ENCODE measurements at regions not wholly inside any gene's neighbourhood (a gene's known extent, or its start where the extent isn't known, plus 50 kb on each side); places are given as distances from the start of the nearest gene placed in this dataset.

- H3K4me3 Mint-ChIP-seq, result no peak overlapping the region
- TF ChIP-seq CTCF (IDR thresholded peaks at IDR 0.05), result no peak
- intact Hi-C loops (cut with micrococcal nuclease), result no loop called here
These were observed 1350.2 kb upstream of the FAM98A start for GRCh38 chr2:34949316-34949715.

DNA sequence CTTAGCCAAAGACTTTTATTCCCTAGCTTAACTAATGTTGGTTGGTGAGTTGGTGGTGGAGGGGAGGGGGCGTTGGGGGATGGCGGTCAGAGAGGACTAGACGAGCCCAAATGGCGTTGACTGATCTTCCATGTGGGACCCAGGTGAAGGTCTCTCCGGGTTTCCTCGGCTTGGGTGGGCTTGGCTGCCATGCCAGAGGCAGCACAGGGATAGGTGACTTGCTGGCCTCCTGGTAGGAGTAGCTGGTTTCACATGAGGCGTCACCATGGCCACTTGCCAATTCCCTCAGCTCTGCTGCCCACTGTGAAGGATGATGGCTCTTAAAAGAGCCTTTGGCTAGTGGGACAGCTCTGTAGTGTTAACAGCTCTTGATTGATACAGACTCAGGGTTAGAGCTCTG, 1337.0 kb upstream of the FAM98A start:
- 84% methylated on average over 6 of the region's 7 CpGs for WGBS (ENCODE audit: insufficient coverage)

More at GRCh38 chr2:34949316-34949715, 1350.2 kb upstream of the FAM98A start:
- no peak for DNase-seq
- no peaks in the 10 kb centered on the region for H3K4me1 ChIP-seq (ENCODE audit: control insufficient read depth in 1 of 2, insufficient read depth in 2 of 2, low read length in 2 of 2)
- no peaks in the 10 kb centered on the region for H3K79me2 ChIP-seq (ENCODE audit: insufficient read depth, low read length)
- H3K4me1 Mint-ChIP-seq, result no peaks in the 10 kb centered on the region
- no peaks in the 10 kb centered on the region for H3K36me3 ChIP-seq (replicated peaks in 1 of 2; ENCODE audit: control insufficient read depth in 1 of 2, insufficient read depth in 2 of 2, low read length in 2 of 2)
- no peak overlapping the region for H3K27ac ChIP-seq (ENCODE audit: low read depth in 1 of 2, low read length in 2 of 2)
- no peak overlapping the region for H2AFZ ChIP-seq (ENCODE audit: insufficient read depth, low read depth, low read length, poor library complexity, severe bottlenecking)
- H3K9me3 Mint-ChIP-seq, result peaks cover 0 to 6% (median 2%) of the 10 kb centered on the region in 7 donors
- H3K36me3 Mint-ChIP-seq, result no peaks in the 10 kb centered on the region
- H3K4me3 ChIP-seq (replicated peaks in 1 of 3; ENCODE audit: low read depth in 2 of 3, low read length in 3 of 3), result no peak overlapping the region
- H4K20me1 ChIP-seq (ENCODE audit: insufficient read depth, low read length), result no peaks in the 10 kb centered on the region
- no peaks in the 10 kb centered on the region for H3K9me3 ChIP-seq (replicated peaks in 1 of 2; ENCODE audit: control insufficient read depth in 1 of 2, insufficient read depth in 1 of 2, low read length in 2 of 2)
- no peak overlapping the region for H3K27ac Mint-ChIP-seq
- no peaks in the 10 kb centered on the region for H3K27me3 Mint-ChIP-seq (ENCODE audit: low read depth in 3 of 3)
- no peaks in the 10 kb centered on the region for H3K27me3 ChIP-seq (ENCODE audit: control insufficient read depth in 2 of 2, insufficient read depth in 2 of 2, low read length in 2 of 2)
- H3K4me2 ChIP-seq (replicated peaks; ENCODE audit: extremely low read depth, low read length, poor library complexity, severe bottlenecking), result no peak overlapping the region
- H3K9ac ChIP-seq (ENCODE audit: insufficient read depth, low read length, poor library complexity, severe bottlenecking), result no peak overlapping the region
- no CpG with 5 or more reads among the region's 1 CpG for WGBS (ENCODE audit: insufficient coverage)

More for the DNA sequence above, 1337.0 kb upstream of the FAM98A start:
- intact Hi-C loops (cut with micrococcal nuclease), result no loop called here
- Histone ChIP-seq H3K27ac (ENCODE audit: low read depth in 1 of 2, low read length in 2 of 2) (no peak overlapping the region), H3K4me2 (replicated peaks; ENCODE audit: extremely low read depth, low read length, poor library complexity, severe bottlenecking) (no peak overlapping the region), H3K27me3 (ENCODE audit: control insufficient read depth in 2 of 2, insufficient read depth in 2 of 2, low read length in 2 of 2) (no peaks in the 10 kb centered on the region), H3K4me1 (ENCODE audit: control insufficient read depth in 1 of 2, insufficient read depth in 2 of 2, low read length in 2 of 2) (no peaks in the 10 kb centered on the region), H3K9ac (ENCODE audit: insufficient read depth, low read length, poor library complexity, severe bottlenecking) (no peak overlapping the region), H3K36me3 (replicated peaks in 1 of 2; ENCODE audit: control insufficient read depth in 1 of 2, insufficient read depth in 2 of 2, low read length in 2 of 2) (no peaks in the 10 kb centered on the region), H2AFZ (ENCODE audit: insufficient read depth, low read depth, low read length, poor library complexity, severe bottlenecking) (no peak overlapping the region), H3K4me3 (replicated peaks in 1 of 3; ENCODE audit: low read depth in 2 of 3, low read length in 3 of 3) (no peak overlapping the region), H4K20me1 (ENCODE audit: insufficient read depth, low read length) (no peaks in the 10 kb centered on the region), H3K79me2 (ENCODE audit: insufficient read depth, low read length) (no peaks in the 10 kb centered on the region), H3K9me3 (replicated peaks in 1 of 2; ENCODE audit: control insufficient read depth in 1 of 2, insufficient read depth in 1 of 2, low read length in 2 of 2) (peaks cover 6 to 7% of the 10 kb centered on the region in 2 donors)
- H3K4me3 Mint-ChIP-seq, result no peak overlapping the region
- no peaks in the 10 kb centered on the region for H3K36me3 Mint-ChIP-seq
- H3K27ac Mint-ChIP-seq, result no peak overlapping the region
- H3K4me1 Mint-ChIP-seq, result no peaks in the 10 kb centered on the region
- no peak for TF ChIP-seq CTCF (IDR thresholded peaks at IDR 0.05)
- H3K9me3 Mint-ChIP-seq, result peaks cover 3 to 14% (median 5%) of the 10 kb centered on the region in 7 donors
- H3K27me3 Mint-ChIP-seq (ENCODE audit: low read depth in 3 of 3), result no peaks in the 10 kb centered on the region
- no peak for DNase-seq

All from CD14-positive monocyte (primary cell).